ENCODE measurements at regions not wholly inside any gene's neighbourhood (a gene's known extent, or its start where the extent isn't known, plus 50 kb on each side); places are given as distances from the start of the nearest gene placed in this dataset.

GRCh38 chr13:47680748-47681147 lies 320.3 kb downstream of the SUCLA2 start:
- no peaks in the 10 kb centered on the region for H3K36me3 ChIP-seq (ENCODE audit: insufficient read depth, low read length)
- H3K9me2 ChIP-seq (ENCODE audit: insufficient read depth, low read length), result no peaks in the 10 kb centered on the region
- no peaks in the 10 kb centered on the region for H3K9me3 ChIP-seq (ENCODE audit: low read length)
- no peak overlapping the region for H3K4me2 ChIP-seq (ENCODE audit: low read length)
- H2AFZ ChIP-seq (ENCODE audit: low read depth, low read length), result no peak overlapping the region
- TF ChIP-seq TAF1 (IDR thresholded peaks at IDR 0.05; ENCODE audit: low read depth) (no peak), EP300 (conservative IDR thresholded peaks at IDR 0.05; ENCODE audit: poor library complexity, severe bottlenecking) (no peak), RAD21 (conservative IDR thresholded peaks at IDR 0.05) (no peak), MXI1 (conservative IDR thresholded peaks at IDR 0.05; ENCODE audit: poor library complexity, severe bottlenecking) (no peak), EZH2 (IDR thresholded peaks at IDR 0.05; ENCODE audit: borderline replicate concordance, insufficient read depth, low read length, poor library complexity, severe bottlenecking) (no peak), REST (IDR thresholded peaks at IDR 0.05; ENCODE audit: borderline replicate concordance) (no peak), SMC3 (conservative IDR thresholded peaks at IDR 0.05; ENCODE audit: poor library complexity) (no peak), POLR2AphosphoS5 (IDR thresholded peaks at IDR 0.05) (no peak)
- TF ChIP-seq, protein P1, sequence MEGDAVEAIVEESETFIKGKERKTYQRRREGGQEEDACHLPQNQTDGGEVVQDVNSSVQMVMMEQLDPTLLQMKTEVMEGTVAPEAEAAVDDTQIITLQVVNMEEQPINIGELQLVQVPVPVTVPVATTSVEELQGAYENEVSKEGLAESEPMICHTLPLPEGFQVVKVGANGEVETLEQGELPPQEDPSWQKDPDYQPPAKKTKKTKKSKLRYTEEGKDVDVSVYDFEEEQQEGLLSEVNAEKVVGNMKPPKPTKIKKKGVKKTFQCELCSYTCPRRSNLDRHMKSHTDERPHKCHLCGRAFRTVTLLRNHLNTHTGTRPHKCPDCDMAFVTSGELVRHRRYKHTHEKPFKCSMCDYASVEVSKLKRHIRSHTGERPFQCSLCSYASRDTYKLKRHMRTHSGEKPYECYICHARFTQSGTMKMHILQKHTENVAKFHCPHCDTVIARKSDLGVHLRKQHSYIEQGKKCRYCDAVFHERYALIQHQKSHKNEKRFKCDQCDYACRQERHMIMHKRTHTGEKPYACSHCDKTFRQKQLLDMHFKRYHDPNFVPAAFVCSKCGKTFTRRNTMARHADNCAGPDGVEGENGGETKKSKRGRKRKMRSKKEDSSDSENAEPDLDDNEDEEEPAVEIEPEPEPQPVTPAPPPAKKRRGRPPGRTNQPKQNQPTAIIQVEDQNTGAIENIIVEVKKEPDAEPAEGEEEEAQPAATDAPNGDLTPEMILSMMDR (IDR thresholded peaks at IDR 0.05; ENCODE audit: poor library complexity, severe bottlenecking), result no peak
- no peaks in the 10 kb centered on the region for H3K79me2 ChIP-seq (replicated peaks; ENCODE audit: insufficient read depth, low read length)
- no peak overlapping the region for H3K9ac ChIP-seq (ENCODE audit: low read length)
- no peak overlapping the region for H3K4me3 ChIP-seq (ENCODE audit: low read length)
- no peaks in the 10 kb centered on the region for H3K27me3 ChIP-seq (ENCODE audit: insufficient read depth, low read depth, low read length)
- no peaks in the 10 kb centered on the region for H3F3A ChIP-seq (ENCODE audit: insufficient read depth, low read length, poor library complexity, severe bottlenecking)
- H4K20me1 ChIP-seq (ENCODE audit: insufficient read depth), result no peaks in the 10 kb centered on the region
- no peak overlapping the region for H3K27ac ChIP-seq (ENCODE audit: low read length)

DNA sequence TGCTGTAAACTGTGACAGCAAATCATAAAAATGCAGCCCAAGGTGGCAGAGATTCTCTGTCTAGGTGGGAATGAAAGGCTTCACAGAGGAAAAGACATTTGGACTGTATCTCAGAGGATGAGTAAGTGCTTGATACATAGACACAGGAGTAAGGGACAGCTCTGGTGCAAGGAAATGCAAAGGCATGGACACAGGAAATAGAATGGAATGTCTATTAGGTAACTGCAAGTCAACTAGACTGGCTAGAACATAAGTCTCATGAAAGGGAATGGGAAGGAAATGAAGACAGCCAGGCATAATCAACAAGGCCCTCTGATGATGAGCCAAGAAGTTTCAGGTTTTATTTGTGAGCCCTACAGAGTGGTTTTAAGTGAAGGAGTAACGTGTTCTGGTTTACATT lies 321.7 kb downstream of the SUCLA2 start:
- TF ChIP-seq MXI1 (conservative IDR thresholded peaks at IDR 0.05; ENCODE audit: poor library complexity, severe bottlenecking) (no peak), EP300 (conservative IDR thresholded peaks at IDR 0.05; ENCODE audit: poor library complexity, severe bottlenecking) (no peak), REST (IDR thresholded peaks at IDR 0.05; ENCODE audit: borderline replicate concordance) (no peak), SMC3 (conservative IDR thresholded peaks at IDR 0.05; ENCODE audit: poor library complexity) (no peak), POLR2AphosphoS5 (IDR thresholded peaks at IDR 0.05) (no peak), RAD21 (conservative IDR thresholded peaks at IDR 0.05) (no peak), EZH2 (IDR thresholded peaks at IDR 0.05; ENCODE audit: borderline replicate concordance, insufficient read depth, low read length, poor library complexity, severe bottlenecking) (no peak), TAF1 (IDR thresholded peaks at IDR 0.05; ENCODE audit: low read depth) (no peak)
- TF ChIP-seq, protein P1 (IDR thresholded peaks at IDR 0.05; ENCODE audit: poor library complexity, severe bottlenecking), result no peak
- Histone ChIP-seq H3K4me2 (ENCODE audit: low read length) (no peak overlapping the region), H3K9me3 (ENCODE audit: low read length) (no peaks in the 10 kb centered on the region), H3F3A (ENCODE audit: insufficient read depth, low read length, poor library complexity, severe bottlenecking) (no peaks in the 10 kb centered on the region), H4K20me1 (ENCODE audit: insufficient read depth) (no peaks in the 10 kb centered on the region), H2AFZ (ENCODE audit: low read depth, low read length) (no peak overlapping the region), H3K36me3 (ENCODE audit: insufficient read depth, low read length) (no peaks in the 10 kb centered on the region), H3K9ac (ENCODE audit: low read length) (no peak overlapping the region), H3K4me3 (ENCODE audit: low read length) (no peak overlapping the region), H3K27me3 (ENCODE audit: insufficient read depth, low read depth, low read length) (no peaks in the 10 kb centered on the region), H3K79me2 (replicated peaks; ENCODE audit: insufficient read depth, low read length) (no peaks in the 10 kb centered on the region), H3K9me2 (ENCODE audit: insufficient read depth, low read length) (no peaks in the 10 kb centered on the region), H3K27ac (ENCODE audit: low read length) (no peak overlapping the region)

Data from neural cell (in vitro differentiated cells).